Loucy (cell line): ENCODE measurements at regions not wholly inside any gene's neighbourhood (a gene's known extent, or its start where the extent isn't known, plus 50 kb on each side); places are given as distances from the start of the nearest gene placed in this dataset.

Experiments
- H2AFZ ChIP-seq: fragments of 200-600 bp; sonication (generic); 2 replicates; pipeline ENCODE4 v1.6.0; 2016; ENCODE audit warnings: antibody characterized with exemption, mild to moderate bottlenecking, low read length, moderate library complexity
- H3F3A ChIP-seq: fragments of 200-600 bp; 2 replicates; pipeline ENCODE4 v1.6.0; 2016; ENCODE audit warnings: antibody characterized with exemption, low read depth, mild to moderate bottlenecking
- H3K27me3 ChIP-seq: fragments of 200-600 bp; sonication (generic); 2 replicates; pipeline ENCODE4 v1.6.1; 2014; ENCODE audit warnings: low read length, mild to moderate bottlenecking; ENCODE audit not compliant: insufficient read depth, poor library complexity, severe bottlenecking
- H3K36me3 ChIP-seq: fragments of 200-600 bp; sonication (generic); 2 replicates; pipeline ENCODE4 v1.6.1; 2016; ENCODE audit warnings: low read length; ENCODE audit not compliant: insufficient read depth
- H3K4me1 ChIP-seq: fragments of 200-600 bp; sonication (generic); 2 replicates; pipeline ENCODE4 v1.5.1; 2014; ENCODE audit warnings: low read length, mild to moderate bottlenecking; ENCODE audit not compliant: insufficient read depth, poor library complexity, severe bottlenecking
- H3K4me2 ChIP-seq: fragments of 200-600 bp; sonication (generic); 2 replicates; pipeline ENCODE4 v1.6.0; 2014; ENCODE audit warnings: antibody characterized with exemption, low read length, low read depth, mild to moderate bottlenecking; ENCODE audit not compliant: poor library complexity, severe bottlenecking
- H3K4me3 ChIP-seq: fragments of 200-600 bp; sonication (generic); 2 replicates; pipeline ENCODE4 v1.5.1; 2014; ENCODE audit warnings: low read length, mild to moderate bottlenecking, mixed read lengths; ENCODE audit not compliant: poor library complexity, severe bottlenecking
- H3K79me2 ChIP-seq: fragments of 200-600 bp; sonication (generic); 2 replicates; pipeline ENCODE4 v1.6.1; 2014; ENCODE audit warnings: low read length; ENCODE audit not compliant: insufficient read depth
- H3K9ac ChIP-seq: fragments of 200-600 bp; sonication (generic); 2 replicates; pipeline ENCODE4 v1.6.0; 2014; ENCODE audit warnings: mild to moderate bottlenecking, low read depth, low read length, moderate library complexity; ENCODE audit not compliant: poor library complexity, severe bottlenecking
- H3K9me2 ChIP-seq: fragments of 200-600 bp; sonication (generic); replicated peaks from 2 replicates; pipeline ENCODE4 v1.6.1; 2016; ENCODE audit warnings: low read depth, low read length, mixed read lengths
- H3K9me3 ChIP-seq: fragments of 200-600 bp; sonication (generic); 2 replicates; pipeline ENCODE4 v1.6.1; 2014; ENCODE audit warnings: mild to moderate bottlenecking, antibody characterized with exemption, low read length, low read depth; ENCODE audit not compliant: insufficient read depth
- H4K20me1 ChIP-seq: fragments of 200-600 bp; sonication (generic); 2 replicates; pipeline ENCODE4 v1.6.0; 2014; ENCODE audit warnings: antibody characterized with exemption, low read length, mild to moderate bottlenecking; ENCODE audit not compliant: insufficient read depth, poor library complexity, severe bottlenecking
- EZH2phosphoT487 ChIP-seq: fragments of 200-600 bp; IDR thresholded peaks from 2 replicates; pipeline ENCODE4 v1.6.1; 2018; ENCODE audit warnings: antibody characterized with exemption, mild to moderate bottlenecking, moderate library complexity, borderline replicate concordance
- TF ChIP-seq, protein P1 (sequence below): fragments of 200-600 bp; sonication (generic); conservative IDR thresholded peaks from 2 replicates; pipeline ENCODE4 v1.5.1; 2014; ENCODE audit warnings: mild to moderate bottlenecking, antibody characterized with exemption, low read length

DNA sequence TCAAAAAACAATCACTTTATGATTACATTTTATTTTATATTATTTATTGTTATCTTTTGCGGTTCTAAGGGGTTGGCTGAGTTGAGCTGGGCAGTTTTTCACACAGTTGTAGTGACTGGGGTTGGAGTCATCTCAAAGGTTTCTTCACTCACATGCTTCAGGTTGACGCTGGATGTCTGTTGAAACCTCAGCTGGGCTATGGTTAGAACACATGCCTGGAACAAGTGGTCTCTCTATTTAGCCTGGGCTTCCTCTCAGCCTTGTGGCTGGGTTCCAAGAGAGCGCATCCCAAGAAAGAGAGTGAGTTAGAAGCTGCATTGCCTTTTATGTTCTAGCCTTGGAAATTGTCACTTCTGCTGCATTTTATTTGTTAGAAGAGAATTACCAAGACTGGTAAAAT is 87.4 kb downstream of the CBLL2 start:
- H3K79me2 ChIP-seq, result no peaks in the 10 kb centered on the region
- no peaks in the 10 kb centered on the region for H3K27me3 ChIP-seq
- H3K4me3 ChIP-seq, result no peak overlapping the region
- no peaks in the 10 kb centered on the region for H3K36me3 ChIP-seq
- H3K4me2 ChIP-seq, result no peak overlapping the region
- H2AFZ ChIP-seq, result no peak overlapping the region
- TF ChIP-seq, protein P1, sequence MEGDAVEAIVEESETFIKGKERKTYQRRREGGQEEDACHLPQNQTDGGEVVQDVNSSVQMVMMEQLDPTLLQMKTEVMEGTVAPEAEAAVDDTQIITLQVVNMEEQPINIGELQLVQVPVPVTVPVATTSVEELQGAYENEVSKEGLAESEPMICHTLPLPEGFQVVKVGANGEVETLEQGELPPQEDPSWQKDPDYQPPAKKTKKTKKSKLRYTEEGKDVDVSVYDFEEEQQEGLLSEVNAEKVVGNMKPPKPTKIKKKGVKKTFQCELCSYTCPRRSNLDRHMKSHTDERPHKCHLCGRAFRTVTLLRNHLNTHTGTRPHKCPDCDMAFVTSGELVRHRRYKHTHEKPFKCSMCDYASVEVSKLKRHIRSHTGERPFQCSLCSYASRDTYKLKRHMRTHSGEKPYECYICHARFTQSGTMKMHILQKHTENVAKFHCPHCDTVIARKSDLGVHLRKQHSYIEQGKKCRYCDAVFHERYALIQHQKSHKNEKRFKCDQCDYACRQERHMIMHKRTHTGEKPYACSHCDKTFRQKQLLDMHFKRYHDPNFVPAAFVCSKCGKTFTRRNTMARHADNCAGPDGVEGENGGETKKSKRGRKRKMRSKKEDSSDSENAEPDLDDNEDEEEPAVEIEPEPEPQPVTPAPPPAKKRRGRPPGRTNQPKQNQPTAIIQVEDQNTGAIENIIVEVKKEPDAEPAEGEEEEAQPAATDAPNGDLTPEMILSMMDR, result no peak
- no peak for TF ChIP-seq EZH2phosphoT487
- no peaks in the 10 kb centered on the region for H3F3A ChIP-seq
- H3K9me3 ChIP-seq, result no peaks in the 10 kb centered on the region
- no peak overlapping the region for H3K9ac ChIP-seq
- no peaks in the 10 kb centered on the region for H3K4me1 ChIP-seq
- no peaks in the 10 kb centered on the region for H4K20me1 ChIP-seq
- H3K9me2 ChIP-seq, result no peaks in the 10 kb centered on the region

DNA sequence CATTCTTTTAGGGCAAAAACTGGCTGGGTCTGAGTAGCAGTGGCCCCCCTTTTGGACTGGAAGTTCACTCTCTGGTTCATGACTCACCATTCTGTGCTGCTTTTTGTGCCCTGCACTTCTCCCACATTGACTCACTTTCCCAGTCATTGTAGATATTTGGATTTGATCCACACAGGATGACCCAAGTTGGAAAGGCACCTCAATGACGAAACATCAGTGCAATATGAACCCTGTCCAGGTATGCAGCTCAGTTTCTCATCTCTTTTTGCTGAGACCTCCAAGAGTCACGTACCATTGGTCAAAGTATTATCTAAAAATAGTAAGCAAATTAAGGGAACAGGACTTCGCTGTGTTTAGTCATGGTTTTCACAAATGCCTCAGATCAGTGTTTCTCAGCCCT is 92.7 kb downstream of the CBLL2 start:
- no peaks in the 10 kb centered on the region for H3K4me1 ChIP-seq
- TF ChIP-seq EZH2phosphoT487, result no peak
- TF ChIP-seq, protein P1, result no peak
- no peaks in the 10 kb centered on the region for H3K27me3 ChIP-seq
- H3K36me3 ChIP-seq, result no peaks in the 10 kb centered on the region
- no peak overlapping the region for H2AFZ ChIP-seq
- no peak overlapping the region for H3K4me2 ChIP-seq
- H3F3A ChIP-seq, result no peaks in the 10 kb centered on the region
- no peaks in the 10 kb centered on the region for H3K79me2 ChIP-seq
- no peak overlapping the region for H3K4me3 ChIP-seq
- H3K9ac ChIP-seq, result no peak overlapping the region
- H4K20me1 ChIP-seq, result no peaks in the 10 kb centered on the region
- H3K9me2 ChIP-seq, result no peaks in the 10 kb centered on the region
- H3K9me3 ChIP-seq, result no peaks in the 10 kb centered on the region

DNA sequence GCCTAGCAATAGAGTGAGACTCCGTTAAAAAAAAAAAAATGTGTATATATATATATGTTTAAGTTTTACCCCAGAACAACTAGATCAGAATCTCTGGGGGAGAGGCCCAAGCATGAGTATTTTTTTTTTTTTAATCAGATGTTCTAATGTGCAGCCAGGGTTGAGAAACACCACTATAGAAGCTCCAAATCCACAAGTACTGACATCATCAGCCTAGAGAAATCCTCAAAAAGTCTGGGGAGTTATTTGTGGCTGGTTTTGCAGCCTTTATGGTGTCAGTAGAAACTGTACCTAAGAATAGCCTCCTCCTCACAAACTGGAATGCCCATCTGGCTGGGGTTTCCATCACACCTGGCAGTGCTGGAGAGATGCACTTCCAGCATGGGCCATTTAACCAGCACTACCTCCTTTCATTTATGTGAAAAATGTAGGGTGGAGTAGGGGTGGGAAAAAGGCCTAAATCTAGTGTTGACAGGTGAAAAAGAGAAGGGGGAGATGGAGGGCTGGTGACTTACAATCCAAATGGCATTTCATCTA is 93.5 kb downstream of the CBLL2 start:
- Histone ChIP-seq H3K9me2 (no peaks in the 10 kb centered on the region), H3K4me1 (no peaks in the 10 kb centered on the region), H3K36me3 (no peaks in the 10 kb centered on the region), H3K4me2 (no peak overlapping the region), H3K9me3 (no peaks in the 10 kb centered on the region), H2AFZ (no peak overlapping the region), H4K20me1 (no peaks in the 10 kb centered on the region), H3K9ac (no peak overlapping the region), H3K27me3 (no peaks in the 10 kb centered on the region), H3K79me2 (no peaks in the 10 kb centered on the region), H3K4me3 (no peak overlapping the region), H3F3A (no peaks in the 10 kb centered on the region)
- TF ChIP-seq, protein P1, result no peak
- TF ChIP-seq EZH2phosphoT487, result no peak
